Gastroesophageal sphincter (tissue), 3 donors: ENCODE measurements at regions not wholly inside any gene's neighbourhood (a gene's known extent, or its start where the extent isn't known, plus 50 kb on each side); places are given as distances from the start of the nearest gene placed in this dataset.

Experiments used
- EP300 ChIP-seq: sonication (generic); formaldehyde crosslinking; IDR thresholded peaks from one replicate; pipeline ENCODE4 v1.6.1; 2017; ENCODE audit warnings: antibody characterized with exemption, mild to moderate bottlenecking
- POLR2A ChIP-seq, 2 donors: fragments of 450-650 bp; IDR thresholded peaks; one replicate each; pipeline ENCODE4 v1.6.1; 2017; ENCODE audit warnings: antibody characterized with exemption in 2 of 2, mild to moderate bottlenecking in 2 of 2, moderate library complexity in 1 of 2
- POLR2AphosphoS5 ChIP-seq: sonication (generic); formaldehyde crosslinking; IDR thresholded peaks from one replicate; pipeline ENCODE4 v1.6.1; 2017; ENCODE audit warnings: antibody characterized with exemption
- TF ChIP-seq, protein P1 (sequence below), 4 experiments: fragments of 200-600 bp in 2 of 4; fragments of 450-650 bp in 2 of 4; sonication (generic) in 1 of 4; IDR thresholded peaks; one replicate each; pipeline ENCODE4 v1.5.1; 2017 to 2019; ENCODE audit warnings: antibody characterized with exemption in 4 of 4, mild to moderate bottlenecking in 2 of 4, moderate library complexity in 2 of 4

DNA sequence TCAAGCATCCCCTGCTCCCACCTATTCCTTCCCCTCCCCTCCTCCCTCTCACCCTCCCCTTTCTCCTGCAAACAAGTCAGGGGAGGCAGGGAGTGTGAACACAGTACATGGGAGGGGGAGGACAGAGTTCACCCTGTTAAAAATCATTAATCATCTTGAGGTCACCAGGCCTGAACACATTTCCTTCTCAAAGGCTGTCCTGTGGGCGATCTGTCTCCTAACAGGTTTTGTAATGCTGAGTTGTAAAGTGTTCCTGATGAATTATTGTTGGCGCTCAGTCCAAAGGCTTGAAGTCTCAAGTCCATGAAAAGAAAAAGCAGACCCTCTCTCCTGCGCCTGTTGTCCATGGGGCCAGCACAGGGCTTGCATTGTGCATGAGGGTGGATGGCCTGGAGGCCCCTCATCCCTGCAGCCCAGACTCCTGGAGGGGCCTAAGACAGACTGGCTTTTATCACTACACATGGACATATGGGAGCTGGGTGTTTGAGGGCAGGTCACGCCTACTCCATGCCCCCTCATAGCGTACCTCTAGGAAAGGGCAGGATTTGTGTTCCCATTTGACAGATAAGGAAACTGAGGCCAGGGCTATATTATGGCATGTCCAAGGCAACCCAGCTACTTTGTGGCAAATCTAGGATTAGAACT lies 189.1 kb downstream of the RAB28 start:
- TF ChIP-seq, protein P1, sequence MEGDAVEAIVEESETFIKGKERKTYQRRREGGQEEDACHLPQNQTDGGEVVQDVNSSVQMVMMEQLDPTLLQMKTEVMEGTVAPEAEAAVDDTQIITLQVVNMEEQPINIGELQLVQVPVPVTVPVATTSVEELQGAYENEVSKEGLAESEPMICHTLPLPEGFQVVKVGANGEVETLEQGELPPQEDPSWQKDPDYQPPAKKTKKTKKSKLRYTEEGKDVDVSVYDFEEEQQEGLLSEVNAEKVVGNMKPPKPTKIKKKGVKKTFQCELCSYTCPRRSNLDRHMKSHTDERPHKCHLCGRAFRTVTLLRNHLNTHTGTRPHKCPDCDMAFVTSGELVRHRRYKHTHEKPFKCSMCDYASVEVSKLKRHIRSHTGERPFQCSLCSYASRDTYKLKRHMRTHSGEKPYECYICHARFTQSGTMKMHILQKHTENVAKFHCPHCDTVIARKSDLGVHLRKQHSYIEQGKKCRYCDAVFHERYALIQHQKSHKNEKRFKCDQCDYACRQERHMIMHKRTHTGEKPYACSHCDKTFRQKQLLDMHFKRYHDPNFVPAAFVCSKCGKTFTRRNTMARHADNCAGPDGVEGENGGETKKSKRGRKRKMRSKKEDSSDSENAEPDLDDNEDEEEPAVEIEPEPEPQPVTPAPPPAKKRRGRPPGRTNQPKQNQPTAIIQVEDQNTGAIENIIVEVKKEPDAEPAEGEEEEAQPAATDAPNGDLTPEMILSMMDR (IDR thresholded peaks at IDR 0.05): no peak
- TF ChIP-seq POLR2A (IDR thresholded peaks at IDR 0.05) (no peak), POLR2AphosphoS5 (no peak), EP300 (no peak)
